Natural killer cell (primary cell): ENCODE measurements at regions not wholly inside any gene's neighbourhood (a gene's known extent, or its start where the extent isn't known, plus 50 kb on each side); places are given as distances from the start of the nearest gene placed in this dataset.

Experiments used
- ATAC-seq, 3 donors: fragments of 150-1000 bp in 2 of 3; fragments of 200-7000 bp in 1 of 3; cut with Tn5 transposase; 1 replicate in 1 of 3; 2 replicates in 2 of 3; pipeline ENCODE4 v1.10.0; 2021; ENCODE audit warnings: mild to moderate bottlenecking in 2 of 3, moderate library complexity in 2 of 3
- DNase-seq, 2 donors: peaks; one replicate each; pipeline versions ENCODE4 v3.0.0 to v3.0.0-alpha.2; 2013 to 2021; ENCODE audit warnings: mixed read lengths in 1 of 2
- H3K27ac ChIP-seq: one replicate; pipeline ENCODE4 v1.5.1; 2013; ENCODE audit warnings: mild to moderate bottlenecking, low read length
- H3K27me3 ChIP-seq: one replicate; pipeline ENCODE4 v1.6.1; 2013; ENCODE audit warnings: low read length; ENCODE audit not compliant: control insufficient read depth, insufficient read depth
- H3K36me3 ChIP-seq: one replicate; pipeline ENCODE4 v1.6.1; 2013; ENCODE audit warnings: low read length; ENCODE audit not compliant: control insufficient read depth, insufficient read depth
- H3K4me1 ChIP-seq: one replicate; pipeline ENCODE4 v1.6.1; 2013; ENCODE audit warnings: low read length; ENCODE audit not compliant: control insufficient read depth, insufficient read depth
- H3K4me3 ChIP-seq: one replicate; pipeline ENCODE4 v1.5.1; 2013; ENCODE audit warnings: low read length
- H3K9me3 ChIP-seq: one replicate; pipeline ENCODE4 v1.6.1; 2013; ENCODE audit warnings: low read length; ENCODE audit not compliant: control insufficient read depth, insufficient read depth
- H3K27ac Mint-ChIP-seq, 2 donors: one replicate each; pipeline ENCODE4 v1.8.0; 2022; ENCODE audit warnings: mild to moderate bottlenecking in 2 of 2, mixed read lengths in 2 of 2, moderate library complexity in 1 of 2
- H3K27me3 Mint-ChIP-seq, 2 donors: one replicate each; pipeline ENCODE4 v1.8.0; 2022; ENCODE audit warnings: low read depth in 2 of 2, mixed read lengths in 2 of 2
- H3K36me3 Mint-ChIP-seq: one replicate; pipeline ENCODE4 v1.8.0; 2022; ENCODE audit warnings: mixed read lengths
- H3K4me1 Mint-ChIP-seq, 2 donors: one replicate each; pipeline ENCODE4 v1.8.0; 2022; ENCODE audit warnings: mixed read lengths in 2 of 2
- H3K4me3 Mint-ChIP-seq: one replicate; pipeline ENCODE4 v1.8.0; 2022; ENCODE audit warnings: mild to moderate bottlenecking, moderate library complexity, mixed read lengths
- H3K9me3 Mint-ChIP-seq, 2 donors: one replicate each; pipeline ENCODE4 v1.8.0; 2022; ENCODE audit warnings: mixed read lengths in 2 of 2
- WGBS: methylation state at CpG from one replicate; pipeline ENCODE4 v1.1.7; 2013; ENCODE audit warnings: missing lambda C conversion rate; ENCODE audit not compliant: insufficient coverage; 5-methylcytosine and 5-hydroxymethylcytosine counted together
- intact Hi-C: fragments of 100-400 bp; cut with micrococcal nuclease; formaldehyde crosslinking; loops from one replicate; pipeline ENCODE4 v1.14.2; 2022
- TF ChIP-seq, protein P1 (sequence below): fragments of 200-600 bp; IDR thresholded peaks from one replicate; pipeline ENCODE4 v1.8.0; 2022; ENCODE audit warnings: antibody characterized with exemption

DNA sequence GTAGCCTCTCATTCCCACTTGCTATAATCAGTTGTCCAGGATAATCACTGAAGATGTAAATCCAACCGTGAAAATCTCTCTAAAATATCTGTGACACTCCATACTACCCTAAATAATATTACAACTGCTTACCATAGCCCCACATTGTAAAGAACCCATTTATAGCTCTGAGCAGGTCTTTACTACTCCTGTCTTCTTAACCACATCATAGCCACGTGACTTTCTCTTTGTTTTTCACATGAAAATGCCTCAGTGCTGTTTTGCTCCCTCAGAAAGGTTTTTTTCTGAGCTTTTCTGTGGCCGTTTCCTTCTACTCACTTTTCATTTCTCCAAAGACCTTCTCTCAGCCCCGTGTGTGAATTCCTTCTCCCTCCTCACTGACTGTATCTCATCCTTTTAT is 662.2 kb upstream of the ADARB2 start:
- intact Hi-C loops, result no loop called here
- Mint-ChIP-seq H3K27me3 (no peaks in the 10 kb centered on the region), H3K27ac (no peak overlapping the region), H3K4me1 (no peaks in the 10 kb centered on the region), H3K4me3 (no peak overlapping the region), H3K9me3 (peaks cover 4 to 5% of the 10 kb centered on the region in 2 donors), H3K36me3 (no peaks in the 10 kb centered on the region)
- H3K36me3 ChIP-seq, result no peaks in the 10 kb centered on the region
- H3K4me3 ChIP-seq, result no peak overlapping the region
- no peaks in the 10 kb centered on the region for H3K4me1 ChIP-seq
- TF ChIP-seq, protein P1, sequence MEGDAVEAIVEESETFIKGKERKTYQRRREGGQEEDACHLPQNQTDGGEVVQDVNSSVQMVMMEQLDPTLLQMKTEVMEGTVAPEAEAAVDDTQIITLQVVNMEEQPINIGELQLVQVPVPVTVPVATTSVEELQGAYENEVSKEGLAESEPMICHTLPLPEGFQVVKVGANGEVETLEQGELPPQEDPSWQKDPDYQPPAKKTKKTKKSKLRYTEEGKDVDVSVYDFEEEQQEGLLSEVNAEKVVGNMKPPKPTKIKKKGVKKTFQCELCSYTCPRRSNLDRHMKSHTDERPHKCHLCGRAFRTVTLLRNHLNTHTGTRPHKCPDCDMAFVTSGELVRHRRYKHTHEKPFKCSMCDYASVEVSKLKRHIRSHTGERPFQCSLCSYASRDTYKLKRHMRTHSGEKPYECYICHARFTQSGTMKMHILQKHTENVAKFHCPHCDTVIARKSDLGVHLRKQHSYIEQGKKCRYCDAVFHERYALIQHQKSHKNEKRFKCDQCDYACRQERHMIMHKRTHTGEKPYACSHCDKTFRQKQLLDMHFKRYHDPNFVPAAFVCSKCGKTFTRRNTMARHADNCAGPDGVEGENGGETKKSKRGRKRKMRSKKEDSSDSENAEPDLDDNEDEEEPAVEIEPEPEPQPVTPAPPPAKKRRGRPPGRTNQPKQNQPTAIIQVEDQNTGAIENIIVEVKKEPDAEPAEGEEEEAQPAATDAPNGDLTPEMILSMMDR, result no peak
- DNase-seq (no peak), ATAC-seq (no peak)
- no peaks in the 10 kb centered on the region for H3K9me3 ChIP-seq
- H3K27ac ChIP-seq, result no peak overlapping the region
- 70% methylated on average over 4 of the region's 4 CpGs for WGBS
- H3K27me3 ChIP-seq, result no peaks in the 10 kb centered on the region

DNA sequence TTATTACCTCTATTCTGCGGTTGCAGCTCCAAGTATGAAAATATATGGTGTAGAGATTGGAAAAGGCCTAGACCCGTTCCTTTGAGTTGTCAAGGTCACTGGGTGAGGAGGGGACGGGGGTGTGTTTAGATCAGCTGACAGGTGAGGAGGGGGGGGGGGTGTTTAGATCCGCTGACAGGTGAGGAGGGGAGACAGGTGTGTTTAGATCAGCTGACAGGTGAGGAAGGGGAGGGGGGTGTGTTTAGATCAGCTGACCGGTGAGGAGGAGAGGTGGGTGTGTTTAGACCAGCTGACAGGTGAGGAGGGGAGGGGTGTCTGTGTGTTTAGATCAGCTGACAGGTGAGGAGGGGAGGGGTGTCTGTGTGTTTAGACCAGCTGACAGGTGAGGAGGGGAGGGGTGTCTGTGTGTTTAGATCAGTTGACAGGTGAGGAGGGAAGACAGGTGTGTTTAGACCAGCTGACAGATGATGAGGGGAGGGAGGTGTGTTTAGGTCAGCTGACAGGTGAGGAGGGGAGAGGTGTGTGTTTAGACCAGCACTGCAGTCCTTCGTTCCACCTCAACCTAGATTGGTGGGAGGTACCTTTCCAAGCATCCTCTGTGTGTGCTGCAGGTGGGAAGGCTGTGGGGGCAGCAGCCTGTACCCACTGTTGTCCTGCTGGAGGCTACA is 655.0 kb upstream of the ADARB2 start:
- no peaks in the 10 kb centered on the region for H3K4me1 Mint-ChIP-seq
- H3K36me3 ChIP-seq, result no peaks in the 10 kb centered on the region
- H3K27me3 ChIP-seq, result no peaks in the 10 kb centered on the region
- peaks cover 7% of the 10 kb centered on the region for H3K9me3 ChIP-seq
- DNase-seq (no peak), ATAC-seq (no peak)
- no peak overlapping the region for H3K4me3 ChIP-seq
- no peaks in the 10 kb centered on the region for H3K9me3 Mint-ChIP-seq
- no peak overlapping the region for H3K4me3 Mint-ChIP-seq
- no peak overlapping the region for H3K27ac Mint-ChIP-seq
- no peaks in the 10 kb centered on the region for H3K36me3 Mint-ChIP-seq
- WGBS, result 74% methylated on average over 6 of the region's 6 CpGs
- TF ChIP-seq, protein P1, result no peak
- no peaks in the 10 kb centered on the region for H3K4me1 ChIP-seq
- intact Hi-C loops, result no loop called here
- H3K27me3 Mint-ChIP-seq, result no peaks in the 10 kb centered on the region
- H3K27ac ChIP-seq, result no peak overlapping the region

DNA sequence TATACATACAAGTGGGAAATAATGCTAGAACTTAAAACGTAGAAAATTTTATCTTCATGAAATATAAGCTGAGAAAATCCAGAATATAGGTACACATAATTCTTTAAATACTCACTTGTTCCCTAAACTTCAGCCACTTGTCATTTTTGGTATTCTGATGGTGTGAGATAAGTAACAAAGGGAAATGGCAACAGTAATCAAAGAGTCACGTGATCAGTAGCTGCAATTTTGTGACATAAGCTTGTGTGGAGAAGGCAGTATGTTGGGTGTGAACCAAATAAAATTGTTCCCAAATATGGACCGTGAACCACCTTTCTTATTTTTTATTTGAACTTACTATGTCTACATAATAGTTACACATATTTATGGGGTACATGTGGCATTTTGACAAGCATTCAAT is 650.3 kb upstream of the ADARB2 start:
- Histone ChIP-seq H3K36me3 (no peaks in the 10 kb centered on the region), H3K27ac (no peak overlapping the region), H3K9me3 (peaks cover 6% of the 10 kb centered on the region), H3K27me3 (no peaks in the 10 kb centered on the region), H3K4me3 (no peak overlapping the region), H3K4me1 (no peaks in the 10 kb centered on the region)
- TF ChIP-seq, protein P1, result no peak
- Mint-ChIP-seq H3K36me3 (no peaks in the 10 kb centered on the region), H3K4me1 (no peaks in the 10 kb centered on the region), H3K9me3 (peaks cover 4 to 10% of the 10 kb centered on the region in 2 donors), H3K27ac (no peak overlapping the region), H3K4me3 (no peak overlapping the region), H3K27me3 (no peaks in the 10 kb centered on the region)
- DNase-seq, result no peak
- intact Hi-C loops, result no loop called here
- no peak for ATAC-seq
- WGBS, result 8% methylated on average over 1 of the region's 3 CpGs

DNA sequence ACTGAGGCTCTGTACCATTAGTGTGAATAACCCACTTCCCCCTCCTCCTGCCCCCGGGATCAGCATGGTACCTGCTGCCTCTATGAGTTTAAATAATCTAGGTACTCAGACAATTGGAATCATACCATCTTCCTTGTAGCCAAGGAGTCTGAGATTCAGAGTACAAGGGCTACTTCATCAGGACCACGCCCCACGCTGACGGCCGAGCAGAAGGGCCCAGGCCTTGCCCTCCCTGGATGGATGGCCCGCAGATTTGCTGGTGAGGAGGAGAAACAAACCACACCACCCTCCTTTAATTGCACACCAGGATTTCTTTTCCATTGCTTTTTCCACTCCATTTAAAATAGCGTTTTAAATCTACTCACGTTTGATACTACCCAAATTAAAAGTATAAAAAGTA is 649.9 kb upstream of the ADARB2 start:
- Histone ChIP-seq H3K27ac (no peak overlapping the region), H3K36me3 (no peaks in the 10 kb centered on the region), H3K4me3 (no peak overlapping the region), H3K4me1 (no peaks in the 10 kb centered on the region), H3K9me3 (peaks cover 2% of the 10 kb centered on the region), H3K27me3 (no peaks in the 10 kb centered on the region)
- no peak for ATAC-seq
- no peak overlapping the region for H3K4me3 Mint-ChIP-seq
- intact Hi-C loops, result no loop called here
- H3K36me3 Mint-ChIP-seq, result no peaks in the 10 kb centered on the region
- H3K27me3 Mint-ChIP-seq, result no peaks in the 10 kb centered on the region
- no peak overlapping the region for H3K27ac Mint-ChIP-seq
- peaks cover 4 to 10% of the 10 kb centered on the region in 2 donors for H3K9me3 Mint-ChIP-seq
- DNase-seq, result no peak
- WGBS, result 93% methylated on average over 6 of the region's 8 CpGs
- TF ChIP-seq, protein P1, result no peak
- H3K4me1 Mint-ChIP-seq, result no peaks in the 10 kb centered on the region
